SKM-1 (cell line): ENCODE measurements at regions not wholly inside any gene's neighbourhood (a gene's known extent, or its start where the extent isn't known, plus 50 kb on each side); places are given as distances from the start of the nearest gene placed in this dataset.
"Not testable (repeated sequence)": the region's sequence is repeated elsewhere in the genome, so short reads cannot be mapped to it uniquely, and the experiment has no call there.

Experiments
- DNase-seq: peaks from one replicate; lab custom pipeline; 2025; ENCODE audit not compliant: unreplicated experiment; lab: John Stamatoyannopoulos, UW

DNA sequence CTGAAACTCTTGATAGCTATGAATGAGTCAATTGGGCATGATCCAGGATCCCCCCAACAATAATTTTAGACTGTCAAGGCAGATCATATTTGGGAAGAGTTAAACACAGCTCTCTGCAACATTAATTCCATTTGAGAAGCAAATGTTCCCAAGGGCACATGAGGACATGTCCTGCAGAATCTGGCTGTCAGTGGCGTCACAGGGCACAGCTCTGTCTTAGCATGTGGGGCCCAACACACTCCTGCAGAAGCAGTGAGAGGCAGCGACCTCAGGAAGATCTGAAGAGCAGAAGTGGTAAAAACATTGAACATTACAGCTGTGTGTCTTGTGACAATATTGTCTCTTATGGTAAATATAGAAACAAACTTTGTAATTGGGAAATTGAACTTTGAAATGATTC, 197.1 kb upstream of the PBX1 start:
- no peak for DNase-seq

DNA sequence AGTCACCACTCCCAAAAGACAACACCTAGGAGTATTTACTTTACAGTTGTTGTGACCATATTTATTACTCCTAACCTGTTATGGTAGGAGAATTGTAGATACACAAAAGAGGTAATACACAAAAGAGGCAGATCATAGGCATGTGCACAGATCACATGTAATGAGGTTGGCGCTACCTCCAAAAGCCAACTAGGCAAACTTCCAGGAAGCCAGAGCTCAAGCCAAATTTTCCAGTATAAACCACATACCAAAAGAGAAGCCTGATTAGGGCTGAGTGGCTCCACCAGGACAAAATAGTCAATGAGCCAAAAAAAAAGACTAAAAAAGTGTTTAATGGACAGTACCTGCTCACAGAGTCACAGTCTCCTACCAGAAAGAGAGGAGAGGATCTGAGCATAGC, 195.0 kb upstream of the PBX1 start:
- DNase-seq: no peak

DNA sequence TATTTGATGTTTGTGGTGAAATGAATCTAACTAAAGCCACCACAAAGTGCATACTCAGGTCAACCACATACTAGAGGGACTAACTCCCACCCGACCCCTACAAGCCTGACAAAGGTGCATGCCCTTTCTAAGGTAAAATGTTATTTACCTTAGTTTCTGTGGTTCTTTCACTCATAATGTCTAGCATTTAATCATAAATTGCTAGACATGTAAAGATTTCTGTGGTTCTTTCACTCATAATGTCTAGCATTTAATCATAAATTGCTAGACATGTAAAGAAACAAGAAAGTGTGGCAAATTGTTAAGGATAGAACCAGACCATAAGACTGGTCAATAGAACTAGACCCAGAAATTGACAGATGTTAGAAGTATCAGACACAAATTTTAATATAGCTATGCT, 193.0 kb upstream of the PBX1 start:
- no peak for DNase-seq

DNA sequence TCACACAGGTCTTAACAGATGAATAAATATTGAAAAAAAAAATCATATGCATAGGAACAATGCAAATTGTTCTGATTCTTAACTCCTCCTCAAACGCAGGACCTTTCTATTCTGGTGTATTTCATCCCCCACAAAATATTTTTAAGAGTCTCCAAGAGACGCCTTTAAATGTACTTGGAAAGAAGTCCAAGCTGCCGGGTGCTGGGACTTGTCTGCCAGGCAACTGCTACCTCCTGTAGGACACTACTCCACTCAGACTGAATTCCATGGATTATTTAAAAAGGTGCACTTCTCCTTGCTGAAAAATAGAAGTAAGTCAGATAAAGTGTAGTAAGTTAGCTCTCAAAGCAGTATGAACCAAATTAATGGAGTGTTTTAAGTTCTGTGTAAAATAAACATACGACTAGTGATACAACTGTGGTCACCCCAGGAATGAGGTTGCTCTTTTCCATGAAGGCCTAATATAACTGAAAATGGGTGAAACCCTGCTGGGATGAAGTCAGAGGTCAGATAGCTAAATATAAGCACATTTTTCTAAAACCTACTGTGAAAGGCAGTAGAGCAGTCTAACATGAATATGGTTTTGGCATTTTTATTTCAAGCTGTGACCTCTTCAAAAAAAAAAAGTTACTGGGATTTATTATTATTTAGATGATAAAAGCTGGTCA, 189.2 kb upstream of the PBX1 start:
- no peak for DNase-seq

DNA sequence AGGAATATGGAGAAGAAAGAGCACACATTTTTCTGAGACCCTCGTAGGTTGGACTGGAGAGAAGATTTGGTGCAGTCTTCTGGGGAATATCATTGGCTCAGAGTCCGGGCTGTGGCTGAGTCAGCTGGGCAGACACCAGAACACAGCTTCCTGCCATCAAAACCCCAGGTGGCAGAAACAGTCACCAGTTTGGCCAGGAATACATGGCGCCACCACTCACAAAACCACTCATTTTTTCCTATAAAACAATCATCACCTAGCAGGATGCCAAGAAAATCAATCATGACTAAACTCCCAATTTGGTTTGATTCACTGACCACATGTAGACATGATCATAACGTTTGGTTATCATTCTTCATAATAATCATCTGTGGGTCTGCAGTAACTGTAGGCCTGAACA, 178.1 kb upstream of the PBX1 start:
- DNase-seq: no peak

DNA sequence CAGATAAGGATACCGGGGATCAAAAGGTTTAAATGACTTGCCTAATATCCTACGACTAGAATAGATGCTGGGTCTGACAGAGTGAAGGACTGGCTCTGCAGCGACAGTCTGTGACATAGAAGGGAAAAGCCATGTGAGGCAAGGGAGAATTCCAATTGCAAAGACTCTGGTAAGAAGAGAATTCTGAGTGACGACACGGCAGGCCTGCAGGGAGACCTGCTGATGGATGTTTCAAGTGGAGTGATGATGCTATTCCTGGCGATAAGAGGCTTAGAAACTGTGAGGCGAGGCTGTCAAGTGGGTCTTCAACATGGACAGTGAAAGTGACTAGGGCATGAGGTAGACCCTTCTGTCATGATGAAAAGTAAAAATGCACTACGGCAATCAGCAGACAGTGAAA, 176.6 kb upstream of the PBX1 start:
- no peak for DNase-seq

DNA sequence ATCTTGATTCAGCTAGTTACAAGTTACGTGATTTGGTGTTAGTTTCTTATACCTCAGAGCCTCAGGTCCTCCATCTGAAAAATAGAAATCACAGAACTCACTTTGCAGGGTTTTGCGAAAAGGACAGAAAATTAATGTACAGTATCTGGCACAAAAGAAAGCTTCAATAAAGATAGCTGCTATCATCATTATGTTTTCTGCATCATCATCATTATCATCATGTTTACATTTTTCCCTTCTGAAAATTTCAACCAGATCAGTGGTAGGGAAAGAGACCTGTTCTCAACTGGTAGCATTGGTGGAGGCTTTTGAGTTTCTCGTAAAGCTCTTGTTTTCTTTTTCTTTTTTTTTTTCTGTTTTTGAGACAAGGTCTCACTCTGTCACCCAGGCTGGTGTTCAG, 174.7 kb upstream of the PBX1 start:
- no peak for DNase-seq

DNA sequence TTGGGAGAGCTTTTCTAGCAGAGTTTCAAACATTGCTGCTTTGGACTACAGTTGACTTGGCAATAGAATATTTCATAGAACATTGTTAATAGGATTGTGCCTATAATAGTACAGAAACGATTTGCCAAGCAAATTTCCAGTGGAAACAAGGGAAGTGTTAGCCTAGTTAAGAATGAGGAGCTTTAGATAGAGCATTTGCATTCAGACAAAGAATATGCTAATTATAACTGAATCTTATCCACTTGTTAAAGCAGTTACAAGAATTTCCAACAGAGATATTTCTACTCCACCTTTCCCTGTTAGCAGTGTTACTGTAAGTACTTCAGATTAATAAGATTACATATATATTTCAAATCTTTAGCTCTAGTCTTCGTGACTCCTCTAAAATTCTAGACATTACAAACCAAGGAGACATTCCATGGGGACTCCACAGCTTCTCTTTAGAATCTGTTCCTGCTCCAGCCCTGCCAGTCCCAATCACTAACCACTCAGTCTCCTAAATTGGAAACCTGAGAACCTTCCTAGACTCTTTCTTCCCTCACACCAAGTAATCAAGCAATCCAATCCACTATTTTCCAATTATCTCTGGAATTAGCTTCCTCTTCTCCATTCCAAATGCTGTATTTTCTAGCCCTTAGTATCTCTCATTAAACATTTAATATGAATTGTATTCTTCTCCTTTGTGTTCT, 141.8 kb upstream of the PBX1 start:
- no peak for DNase-seq

DNA sequence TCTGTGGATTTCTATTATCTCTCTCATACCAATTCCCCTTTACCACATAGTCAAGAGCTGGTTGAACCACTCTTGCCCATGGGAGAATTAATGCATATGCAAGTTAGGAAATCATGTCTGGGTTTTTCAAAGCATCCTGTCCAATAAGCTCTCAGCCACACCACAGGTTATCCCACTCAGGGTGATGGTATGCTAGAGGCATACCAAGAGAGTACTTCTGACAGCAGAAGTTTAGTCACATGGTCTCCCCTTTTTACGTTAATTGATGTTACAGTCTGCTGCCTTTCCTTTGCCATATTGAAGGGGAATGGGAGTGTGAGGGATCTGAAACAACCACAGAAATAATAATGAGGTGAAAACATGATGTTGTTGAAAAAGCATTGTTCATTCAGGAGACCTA, 135.8 kb upstream of the PBX1 start:
- no peak for DNase-seq

DNA sequence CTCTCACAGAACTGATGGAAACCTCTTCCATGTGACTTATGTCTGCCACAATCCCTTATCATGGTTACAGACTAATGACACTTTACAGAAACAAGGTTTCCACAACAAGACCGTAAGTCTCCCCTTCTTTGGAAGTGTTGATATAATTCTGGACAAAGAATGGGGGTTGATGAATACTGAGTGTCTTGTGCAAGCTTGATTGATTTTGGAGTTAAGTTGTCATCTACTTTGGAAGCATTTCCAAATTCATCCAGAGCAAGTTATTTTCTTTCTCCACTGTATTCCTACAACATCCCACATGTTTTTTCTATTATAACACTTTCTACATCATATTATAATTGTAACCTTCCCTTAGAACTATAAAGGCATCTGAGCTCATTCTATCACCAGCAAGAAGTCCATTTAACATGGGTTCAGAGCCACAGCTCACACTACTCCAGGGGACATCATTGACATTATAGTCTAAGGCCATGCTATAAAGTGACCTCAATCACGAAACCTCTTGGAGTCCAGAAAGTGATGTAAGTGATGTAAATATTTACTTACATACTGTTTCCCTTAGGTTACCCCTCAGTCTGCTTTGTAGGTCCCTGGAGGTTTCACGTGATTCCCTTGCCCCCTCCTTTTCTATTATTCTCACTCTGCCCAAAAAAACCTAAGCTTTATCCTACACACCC, 125.7 kb upstream of the PBX1 start:
- DNase-seq: no peak

DNA sequence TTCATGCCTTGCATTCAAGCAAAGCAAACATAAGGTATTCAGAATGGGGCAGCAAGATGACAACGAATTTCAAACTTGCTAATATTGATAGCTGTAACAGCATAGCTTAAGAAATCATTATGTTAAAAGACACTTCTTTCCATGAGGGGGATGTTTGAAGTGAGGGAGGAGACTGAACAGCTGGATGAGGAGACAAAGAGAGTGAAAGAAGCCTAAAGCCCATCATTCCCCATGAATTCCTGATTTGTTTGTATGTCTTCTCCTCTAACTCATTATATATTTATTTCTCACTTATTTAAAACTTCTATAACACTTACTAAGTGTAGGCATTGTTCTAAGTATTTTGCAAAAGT, 125.2 kb upstream of the PBX1 start:
- no peak for DNase-seq

DNA sequence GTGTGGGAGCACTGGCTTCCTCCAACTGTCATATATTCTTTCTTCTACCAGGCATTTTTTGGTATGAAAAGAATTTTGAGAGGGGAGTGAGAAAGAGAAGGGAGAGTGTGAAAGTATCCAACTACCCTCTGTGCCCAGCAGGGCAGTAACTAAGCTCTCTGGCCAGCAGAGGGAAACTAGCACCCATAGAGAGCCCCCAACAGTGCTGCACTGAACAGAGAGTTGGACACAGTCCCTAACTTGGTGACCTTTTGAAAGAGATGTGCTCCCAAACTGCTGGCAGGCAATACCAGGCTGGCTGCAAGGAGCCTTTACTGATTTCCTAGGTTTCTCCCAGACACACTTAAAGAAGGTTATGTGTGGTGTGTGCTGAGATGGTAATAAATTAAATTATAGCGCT, 118.8 kb upstream of the PBX1 start:
- DNase-seq: no peak

DNA sequence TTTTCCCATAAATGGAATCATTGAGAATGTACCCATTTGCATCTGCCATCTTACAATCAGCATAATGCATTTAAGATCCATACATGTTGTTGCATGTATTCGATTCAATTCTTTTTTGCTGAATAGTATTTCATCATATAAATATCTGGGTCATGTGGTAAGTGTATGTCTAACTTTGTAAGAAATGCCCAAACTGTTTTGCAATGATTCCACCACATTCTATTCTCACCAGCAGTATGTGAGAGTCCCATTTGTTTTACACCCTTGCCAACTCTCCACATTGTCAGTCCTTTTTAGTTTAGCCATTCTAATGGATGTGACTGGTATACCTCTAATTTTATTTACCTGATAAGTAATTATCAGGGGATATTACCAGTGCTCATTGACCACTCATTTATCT, 115.8 kb upstream of the PBX1 start:
- no peak for DNase-seq

DNA sequence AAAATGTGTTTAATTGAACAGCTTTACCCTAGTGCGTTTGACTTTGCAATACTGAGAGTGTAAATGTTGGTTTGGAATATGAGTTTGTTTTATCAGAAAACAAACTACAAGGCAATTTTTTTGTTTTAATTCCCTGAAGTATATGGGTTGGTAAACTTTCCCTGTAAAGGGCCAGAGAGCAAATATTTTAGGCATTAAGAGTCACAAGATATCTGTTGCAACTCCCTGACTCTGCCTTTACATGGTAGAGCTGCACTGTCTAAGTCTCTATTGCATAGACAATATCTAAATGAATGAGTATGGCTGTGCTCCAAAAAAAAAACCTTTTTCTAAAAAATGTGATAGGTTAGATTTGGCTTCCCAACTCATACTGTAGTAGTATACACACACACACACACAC, 115.1 kb upstream of the PBX1 start:
- DNase-seq: no peak

DNA sequence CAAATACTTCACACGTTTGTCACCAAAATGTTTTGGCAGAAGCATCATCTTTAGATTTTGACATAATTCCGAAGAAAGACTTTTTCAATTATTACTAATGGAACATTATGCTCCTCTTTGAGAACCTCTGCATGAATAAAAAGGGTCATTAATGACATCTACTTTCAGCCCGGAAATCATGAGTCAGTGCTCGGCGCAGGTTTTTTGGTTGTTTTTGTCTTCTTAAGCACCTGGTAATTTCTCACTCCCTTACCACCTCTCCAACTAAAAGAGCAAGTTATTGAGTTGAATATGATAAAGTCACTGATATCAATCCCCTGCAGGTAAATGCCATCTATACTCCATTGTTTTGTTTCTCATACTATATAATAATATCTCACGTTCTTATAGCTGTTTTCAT, 113.0 kb upstream of the PBX1 start:
- no peak for DNase-seq

DNA sequence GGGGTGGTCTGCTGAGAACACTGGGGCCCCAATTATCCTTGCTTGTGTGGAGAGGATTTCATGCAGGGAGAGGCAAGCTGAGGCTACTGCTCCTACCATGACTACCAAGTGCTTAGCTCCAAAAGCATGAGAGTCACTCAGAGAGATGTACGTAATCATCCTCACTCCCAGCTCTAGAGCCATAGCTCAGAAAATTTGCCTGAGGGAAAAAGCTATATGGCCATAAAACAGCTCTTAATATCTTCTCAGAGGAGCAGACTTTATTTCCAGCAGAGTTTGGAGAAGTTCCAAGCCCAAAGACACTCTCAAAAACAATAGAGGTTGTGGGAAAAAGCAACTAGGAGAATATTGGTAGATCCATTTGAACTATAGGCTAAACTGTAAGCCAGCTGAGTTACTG, 106.4 kb upstream of the PBX1 start:
- no peak for DNase-seq

DNA sequence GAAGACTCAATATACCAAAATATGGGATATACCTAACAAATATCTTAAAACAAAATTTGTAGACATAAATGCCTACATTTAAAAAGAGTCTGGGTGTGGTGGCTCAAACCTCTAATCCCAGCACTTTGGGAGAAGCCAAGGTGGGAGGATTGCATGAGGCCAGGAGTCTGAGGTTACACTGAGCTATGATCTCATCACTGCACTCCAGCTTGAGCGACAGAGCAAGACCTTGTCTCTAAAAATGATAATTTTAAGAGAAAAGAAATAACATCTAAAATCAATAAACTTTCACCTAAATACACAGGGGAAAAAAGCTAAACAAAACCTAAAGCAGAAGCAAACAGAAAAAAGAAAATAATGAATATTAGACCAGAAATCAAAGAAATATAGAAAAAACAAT, 102.7 kb upstream of the PBX1 start:
- no peak for DNase-seq

DNA sequence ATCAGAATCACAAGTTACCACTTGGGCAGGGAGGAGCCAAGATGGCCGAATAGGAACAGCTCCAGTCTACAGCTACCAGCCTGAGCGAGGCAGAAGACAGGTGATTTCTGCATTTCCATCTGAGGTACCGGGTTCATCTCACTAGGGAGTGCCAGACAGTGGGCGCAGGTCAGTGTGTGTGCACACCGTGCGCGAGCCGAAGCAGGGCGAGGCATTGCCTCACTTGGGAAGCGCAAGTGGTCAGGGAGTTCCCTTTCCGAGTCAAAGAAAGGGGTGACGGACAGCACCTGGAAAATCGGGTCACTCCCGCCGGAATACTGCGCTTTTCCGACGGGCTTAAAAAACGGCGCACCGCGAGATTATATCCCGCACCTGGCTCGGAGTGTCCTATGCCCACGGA, 99.8 kb upstream of the PBX1 start:
- DNase-seq: not testable (repeated sequence)

DNA sequence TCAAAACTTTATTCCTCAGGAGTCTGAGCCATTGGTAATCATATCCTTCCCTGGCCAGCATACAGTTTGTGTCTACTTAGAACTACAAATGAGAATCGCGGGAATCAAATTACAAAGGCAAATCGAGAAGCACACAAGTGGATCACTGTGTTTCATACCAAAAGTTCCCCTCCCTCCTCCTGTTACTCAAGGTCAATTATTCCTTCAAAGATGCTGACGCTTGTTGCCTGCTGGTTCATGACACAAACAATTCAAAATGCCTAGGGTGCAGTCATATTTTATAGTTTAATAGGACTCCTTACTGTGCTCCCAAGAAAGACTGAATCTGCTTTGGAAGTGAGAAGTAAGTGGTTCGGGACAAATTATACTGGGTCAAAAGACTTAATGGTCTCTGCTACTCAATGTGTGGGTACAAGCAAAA, 93.0 kb upstream of the PBX1 start:
- no peak for DNase-seq

DNA sequence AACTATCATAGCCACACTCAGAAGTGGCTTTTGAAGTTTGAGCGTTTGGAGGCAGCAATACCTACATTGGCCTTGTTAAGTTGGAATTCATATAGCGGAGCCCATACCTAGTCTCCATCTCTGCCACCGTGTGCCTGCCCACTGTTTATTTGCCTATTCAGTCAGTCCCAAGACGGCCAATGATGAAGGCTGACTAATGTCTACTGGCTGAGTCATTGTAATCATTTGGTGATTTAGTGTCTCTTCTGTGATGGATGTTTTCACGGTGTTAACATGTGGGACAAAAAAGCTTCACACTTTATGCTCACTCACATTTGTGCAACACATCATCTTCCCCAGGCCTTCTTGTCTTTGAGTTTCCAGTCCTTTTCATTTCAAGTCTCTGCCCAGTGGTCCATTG, 92.6 kb upstream of the PBX1 start:
- no peak for DNase-seq

DNA sequence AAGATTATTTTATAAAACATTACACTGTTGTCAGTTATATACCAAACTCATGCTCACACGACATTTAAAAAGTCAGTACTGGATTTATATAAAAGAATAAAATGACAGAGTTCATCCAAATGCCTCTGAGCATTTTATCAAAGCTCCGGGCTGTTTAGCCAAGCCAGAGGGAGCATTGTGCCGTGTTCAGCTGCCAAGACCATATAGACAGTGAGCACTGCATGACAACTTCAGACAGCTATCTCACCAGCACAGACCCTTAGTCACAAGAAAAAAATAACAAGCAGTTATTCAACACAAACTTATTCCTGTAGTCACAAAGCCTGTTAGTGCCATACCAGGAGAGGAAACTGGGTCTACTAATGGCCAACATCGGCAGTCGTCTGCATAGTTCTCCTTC, 88.0 kb upstream of the PBX1 start:
- DNase-seq: no peak

DNA sequence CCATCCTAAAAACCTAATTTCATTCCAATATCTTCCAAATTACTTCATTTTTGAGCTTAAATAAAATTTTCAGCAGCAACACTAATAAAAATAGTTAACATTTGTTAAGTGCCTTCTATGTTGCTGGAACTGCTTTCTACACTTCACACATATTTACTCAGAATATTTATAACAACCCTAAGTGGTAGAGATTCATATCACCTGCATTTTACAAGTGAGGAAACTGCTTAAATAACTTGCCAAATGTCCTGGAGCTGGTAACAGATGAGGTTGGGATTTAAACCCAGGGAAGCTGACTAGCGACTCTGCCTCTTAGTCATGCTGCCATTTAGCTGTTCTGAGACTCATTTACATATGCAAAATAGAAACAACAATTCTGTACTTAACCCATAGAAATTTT, 86.1 kb upstream of the PBX1 start:
- no peak for DNase-seq

DNA sequence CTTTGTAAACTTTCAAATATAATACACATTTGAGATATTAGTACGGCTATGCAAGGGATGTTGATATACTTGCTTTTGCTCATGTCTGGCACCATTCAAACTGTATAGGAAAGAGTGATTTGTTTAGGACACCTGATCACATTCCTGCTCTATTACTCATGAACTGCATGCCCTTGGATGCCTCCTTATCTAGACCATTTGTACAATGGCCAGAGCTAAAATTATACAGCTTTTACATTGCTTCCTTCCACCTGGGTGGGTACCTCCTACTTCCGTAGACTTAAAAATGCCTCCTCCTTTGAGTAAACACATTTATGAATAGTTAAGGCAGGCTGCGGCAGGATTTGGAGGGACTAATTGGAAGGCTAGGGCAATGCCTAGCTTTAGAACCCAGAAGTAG, 85.4 kb upstream of the PBX1 start:
- no peak for DNase-seq
